ENCODE measurements at regions not wholly inside any gene's neighbourhood (a gene's known extent, or its start where the extent isn't known, plus 50 kb on each side); places are given as distances from the start of the nearest gene placed in this dataset.

DNA sequence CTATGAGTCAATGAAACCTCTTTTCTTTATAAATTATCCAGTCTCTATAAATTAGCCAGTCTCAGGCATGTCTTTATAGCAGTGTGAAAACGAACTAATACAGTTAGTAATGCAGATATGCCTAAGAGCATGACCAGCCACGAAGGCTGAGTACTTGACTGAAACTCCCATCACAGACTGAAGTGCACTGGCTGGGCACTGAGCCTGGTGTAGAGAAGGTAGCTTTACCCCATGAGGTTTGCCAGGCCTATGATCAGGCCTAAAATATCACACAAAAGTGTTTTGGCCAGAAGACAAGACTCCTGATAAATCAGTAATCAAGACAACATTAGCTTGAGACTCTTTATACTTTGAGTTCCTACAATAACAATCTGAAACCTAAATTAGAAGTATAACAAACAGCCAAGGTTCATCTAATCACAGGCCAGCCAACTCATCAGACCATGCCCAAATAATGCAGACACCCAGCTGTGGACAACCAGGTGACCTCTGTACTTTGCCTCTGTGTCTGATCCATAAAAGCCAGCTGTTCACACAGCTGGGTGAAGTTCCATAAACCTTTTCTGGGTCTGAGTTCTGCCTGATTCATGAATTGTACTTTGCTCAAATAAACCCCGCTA is 771.8 kb upstream of the SLITRK1 start:
- TF ChIP-seq POLR2A (IDR thresholded peaks at IDR 0.05) (no peak), CTCF (IDR thresholded peaks at IDR 0.05 in 4 of 5, conservative IDR thresholded peaks at IDR 0.05 in 1 of 5) (no peak)
